ENCODE measurements at regions not wholly inside any gene's neighbourhood (a gene's known extent, or its start where the extent isn't known, plus 50 kb on each side); places are given as distances from the start of the nearest gene placed in this dataset.

- TF ChIP-seq CTCF (conservative IDR thresholded peaks at IDR 0.05; ENCODE audit: low read depth in 2 of 2) (no peak), EZH2 (IDR thresholded peaks at IDR 0.05; ENCODE audit: low read depth, unreplicated experiment) (no peak), POLR2AphosphoS5 (IDR thresholded peaks at IDR 0.05; ENCODE audit: low read depth) (no peak), ZNF114 (CRISPR knock-in tag; IDR thresholded peaks at IDR 0.05) (no peak), REST (IDR thresholded peaks at IDR 0.05; ENCODE audit: unreplicated experiment) (no peak), EZH2phosphoT487 (IDR thresholded peaks at IDR 0.05; ENCODE audit: unreplicated experiment) (no peak), NANOG (IDR thresholded peaks at IDR 0.05; ENCODE audit: borderline replicate concordance) (no peak), ETS1 (IDR thresholded peaks at IDR 0.05) (no peak), CREB1 (CRISPR knock-in tag; IDR thresholded peaks at IDR 0.05; ENCODE audit: low read depth) (no peak), JUNB (IDR thresholded peaks at IDR 0.05; ENCODE audit: unreplicated experiment) (no peak), STAT1 (IDR thresholded peaks at IDR 0.05; ENCODE audit: unreplicated experiment) (no peak)
Observed at GRCh38 chr2:16821692-16822091, 156.1 kb upstream of the CYRIA start.

Data from GM23338 (cell line).